Ascending aorta (tissue), 2 donors: ENCODE measurements at regions not wholly inside any gene's neighbourhood (a gene's known extent, or its start where the extent isn't known, plus 50 kb on each side); places are given as distances from the start of the nearest gene placed in this dataset.

Source experiments
- DNase-seq, 2 donors: peaks; one replicate each; pipeline ENCODE4 v3.0.0-alpha.2; 2019; ENCODE audit warnings: low spot score in 2 of 2
- H3K27ac ChIP-seq, 2 donors: fragments of 200-600 bp; sonication (generic); one replicate each; pipeline ENCODE4 v1.5.1; 2016 to 2017; ENCODE audit warnings: mild to moderate bottlenecking in 1 of 2
- H3K27me3 ChIP-seq: fragments of 200-600 bp; sonication (generic); one replicate; pipeline ENCODE4 v1.5.1; 2017
- H3K36me3 ChIP-seq, 2 donors: fragments of 200-600 bp; sonication (generic); one replicate each; pipeline ENCODE4 v1.5.1; 2016
- H3K4me1 ChIP-seq, 2 donors: fragments of 200-600 bp; sonication (generic); one replicate each; pipeline ENCODE4 v1.5.1; 2016 to 2017; ENCODE audit warnings: mild to moderate bottlenecking in 1 of 2
- H3K4me3 ChIP-seq, 2 donors: fragments of 200-600 bp; sonication (generic); one replicate each; pipeline ENCODE4 v1.5.1; 2016 to 2017; ENCODE audit warnings: mild to moderate bottlenecking in 1 of 2
- H3K9me3 ChIP-seq, 2 donors: fragments of 200-600 bp; sonication (generic); one replicate each; pipeline ENCODE4 v1.5.1; 2016
- intact Hi-C: fragments of 100-400 bp; cut with DNase I; formaldehyde crosslinking; loops from one replicate; pipeline ENCODE4 v1.15.1; 2023
- TF ChIP-seq, protein P1 (sequence below), 3 experiments: fragments of 200-600 bp in 2 of 3; fragments of 450-650 bp in 1 of 3; sonication (generic) in 2 of 3; IDR thresholded peaks; one replicate each; pipeline ENCODE4 v1.5.1; 2016 to 2019; ENCODE audit warnings: antibody characterized with exemption in 3 of 3, mild to moderate bottlenecking in 1 of 3, moderate library complexity in 1 of 3

GRCh38 chr14:34015383-34015782 lies 64.5 kb upstream of the EGLN3 start:
- TF ChIP-seq, protein P1, sequence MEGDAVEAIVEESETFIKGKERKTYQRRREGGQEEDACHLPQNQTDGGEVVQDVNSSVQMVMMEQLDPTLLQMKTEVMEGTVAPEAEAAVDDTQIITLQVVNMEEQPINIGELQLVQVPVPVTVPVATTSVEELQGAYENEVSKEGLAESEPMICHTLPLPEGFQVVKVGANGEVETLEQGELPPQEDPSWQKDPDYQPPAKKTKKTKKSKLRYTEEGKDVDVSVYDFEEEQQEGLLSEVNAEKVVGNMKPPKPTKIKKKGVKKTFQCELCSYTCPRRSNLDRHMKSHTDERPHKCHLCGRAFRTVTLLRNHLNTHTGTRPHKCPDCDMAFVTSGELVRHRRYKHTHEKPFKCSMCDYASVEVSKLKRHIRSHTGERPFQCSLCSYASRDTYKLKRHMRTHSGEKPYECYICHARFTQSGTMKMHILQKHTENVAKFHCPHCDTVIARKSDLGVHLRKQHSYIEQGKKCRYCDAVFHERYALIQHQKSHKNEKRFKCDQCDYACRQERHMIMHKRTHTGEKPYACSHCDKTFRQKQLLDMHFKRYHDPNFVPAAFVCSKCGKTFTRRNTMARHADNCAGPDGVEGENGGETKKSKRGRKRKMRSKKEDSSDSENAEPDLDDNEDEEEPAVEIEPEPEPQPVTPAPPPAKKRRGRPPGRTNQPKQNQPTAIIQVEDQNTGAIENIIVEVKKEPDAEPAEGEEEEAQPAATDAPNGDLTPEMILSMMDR (IDR thresholded peaks at IDR 0.05), result no peak
- Histone ChIP-seq H3K27ac (no peak overlapping the region), H3K27me3 (no peaks in the 10 kb centered on the region), H3K9me3 (no peaks in the 10 kb centered on the region), H3K4me1 (no peaks in the 10 kb centered on the region), H3K4me3 (no peak overlapping the region), H3K36me3 (no peaks in the 10 kb centered on the region)
- intact Hi-C loops, result no loop called here
- no peak for DNase-seq

- Histone ChIP-seq H3K36me3 (no peaks in the 10 kb centered on the region), H3K4me3 (no peak overlapping the region), H3K4me1 (no peaks in the 10 kb centered on the region), H3K27me3 (no peaks in the 10 kb centered on the region), H3K27ac (no peak overlapping the region), H3K9me3 (no peaks in the 10 kb centered on the region)
- TF ChIP-seq, protein P1 (IDR thresholded peaks at IDR 0.05), result no peak
- DNase-seq, result no peak
- intact Hi-C loops, result no loop called here
These were observed 64.1 kb upstream of the EGLN3 start for GRCh38 chr14:34014936-34015335.

GRCh38 chr14:34013721-34014060 lies 62.8 kb upstream of the EGLN3 start:
- Histone ChIP-seq H3K9me3 (no peaks in the 10 kb centered on the region), H3K27ac (no peak overlapping the region), H3K27me3 (no peaks in the 10 kb centered on the region), H3K4me3 (no peak overlapping the region), H3K36me3 (no peaks in the 10 kb centered on the region), H3K4me1 (no peaks in the 10 kb centered on the region)
- no peak for DNase-seq
- TF ChIP-seq, protein P1 (IDR thresholded peaks at IDR 0.05), result no peak
- intact Hi-C loops, result no loop called here

- Histone ChIP-seq H3K4me3 (no peak overlapping the region), H3K27ac (no peak overlapping the region), H3K4me1 (no peaks in the 10 kb centered on the region), H3K9me3 (no peaks in the 10 kb centered on the region), H3K27me3 (no peaks in the 10 kb centered on the region), H3K36me3 (no peaks in the 10 kb centered on the region)
- TF ChIP-seq, protein P1 (IDR thresholded peaks at IDR 0.05), result no peak
- intact Hi-C loops, result no loop called here
- DNase-seq, result no peak
These were observed 62.3 kb upstream of the EGLN3 start for GRCh38 chr14:34012978-34013720.

DNA sequence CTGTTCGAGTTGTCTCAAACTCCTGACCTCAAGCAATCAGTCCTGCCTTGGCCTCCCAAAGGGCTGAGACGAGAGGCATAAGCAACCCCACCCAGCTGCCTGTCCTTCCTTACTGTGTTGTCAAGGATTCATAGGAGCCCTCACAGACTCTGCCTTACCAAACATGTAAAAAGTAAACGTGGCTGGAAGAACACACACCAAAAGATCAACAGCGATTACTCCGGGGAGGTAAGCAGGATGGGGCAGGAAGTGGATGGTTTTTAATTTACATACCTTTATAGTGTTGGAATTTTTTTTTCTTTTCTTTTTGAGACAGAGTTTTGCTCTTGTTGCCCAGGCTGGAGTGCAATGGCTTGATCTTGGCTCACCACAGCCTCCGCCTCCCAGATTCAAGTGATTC lies 61.5 kb upstream of the EGLN3 start:
- intact Hi-C loops, result no loop called here
- no peak for DNase-seq
- H3K4me3 ChIP-seq, result no peak overlapping the region

More for the DNA sequence above, 61.5 kb upstream of the EGLN3 start:
- Histone ChIP-seq H3K4me1 (no peaks in the 10 kb centered on the region), H3K27ac (no peak overlapping the region), H3K27me3 (no peaks in the 10 kb centered on the region), H3K36me3 (no peaks in the 10 kb centered on the region), H3K9me3 (no peaks in the 10 kb centered on the region)
- TF ChIP-seq, protein P1 (IDR thresholded peaks at IDR 0.05), result no peak
